ENCODE measurements at regions not wholly inside any gene's neighbourhood (a gene's known extent, or its start where the extent isn't known, plus 50 kb on each side); places are given as distances from the start of the nearest gene placed in this dataset.

DNA sequence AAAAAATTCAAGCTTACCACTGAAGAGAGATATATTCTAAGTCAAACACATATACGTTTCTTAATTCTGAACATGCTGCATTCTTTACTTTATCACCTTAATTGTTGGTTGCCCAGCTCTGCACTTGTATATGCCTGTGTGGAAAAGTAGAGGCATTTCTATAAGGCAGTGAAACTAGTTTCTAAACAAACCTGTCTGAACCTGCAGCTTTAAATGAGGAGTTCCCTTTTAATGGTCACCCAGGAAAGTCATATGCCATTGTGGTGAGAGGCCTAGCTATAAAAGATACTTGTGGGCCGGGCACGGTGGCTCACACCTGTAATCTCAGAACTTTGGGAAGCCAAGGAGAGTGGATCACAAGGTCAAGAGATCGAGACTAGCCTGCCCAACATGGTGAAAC lies 147.4 kb upstream of the RXFP1 start:
- H3K27me3 Mint-ChIP-seq (ENCODE audit: insufficient read depth) = no peaks in the 10 kb centered on the region
- H3K4me3 Mint-ChIP-seq = no peak overlapping the region
- H3K36me3 Mint-ChIP-seq (ENCODE audit: low read depth) = no peaks in the 10 kb centered on the region
- H3K27ac Mint-ChIP-seq = no peak overlapping the region
- peaks cover 18% of the 10 kb centered on the region for H3K4me1 Mint-ChIP-seq (ENCODE audit: low read depth)
- H3K9me3 Mint-ChIP-seq = no peaks in the 10 kb centered on the region
- TF ChIP-seq, protein P1, sequence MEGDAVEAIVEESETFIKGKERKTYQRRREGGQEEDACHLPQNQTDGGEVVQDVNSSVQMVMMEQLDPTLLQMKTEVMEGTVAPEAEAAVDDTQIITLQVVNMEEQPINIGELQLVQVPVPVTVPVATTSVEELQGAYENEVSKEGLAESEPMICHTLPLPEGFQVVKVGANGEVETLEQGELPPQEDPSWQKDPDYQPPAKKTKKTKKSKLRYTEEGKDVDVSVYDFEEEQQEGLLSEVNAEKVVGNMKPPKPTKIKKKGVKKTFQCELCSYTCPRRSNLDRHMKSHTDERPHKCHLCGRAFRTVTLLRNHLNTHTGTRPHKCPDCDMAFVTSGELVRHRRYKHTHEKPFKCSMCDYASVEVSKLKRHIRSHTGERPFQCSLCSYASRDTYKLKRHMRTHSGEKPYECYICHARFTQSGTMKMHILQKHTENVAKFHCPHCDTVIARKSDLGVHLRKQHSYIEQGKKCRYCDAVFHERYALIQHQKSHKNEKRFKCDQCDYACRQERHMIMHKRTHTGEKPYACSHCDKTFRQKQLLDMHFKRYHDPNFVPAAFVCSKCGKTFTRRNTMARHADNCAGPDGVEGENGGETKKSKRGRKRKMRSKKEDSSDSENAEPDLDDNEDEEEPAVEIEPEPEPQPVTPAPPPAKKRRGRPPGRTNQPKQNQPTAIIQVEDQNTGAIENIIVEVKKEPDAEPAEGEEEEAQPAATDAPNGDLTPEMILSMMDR (IDR thresholded peaks at IDR 0.05) = no peak
- no peak for DNase-seq

DNA sequence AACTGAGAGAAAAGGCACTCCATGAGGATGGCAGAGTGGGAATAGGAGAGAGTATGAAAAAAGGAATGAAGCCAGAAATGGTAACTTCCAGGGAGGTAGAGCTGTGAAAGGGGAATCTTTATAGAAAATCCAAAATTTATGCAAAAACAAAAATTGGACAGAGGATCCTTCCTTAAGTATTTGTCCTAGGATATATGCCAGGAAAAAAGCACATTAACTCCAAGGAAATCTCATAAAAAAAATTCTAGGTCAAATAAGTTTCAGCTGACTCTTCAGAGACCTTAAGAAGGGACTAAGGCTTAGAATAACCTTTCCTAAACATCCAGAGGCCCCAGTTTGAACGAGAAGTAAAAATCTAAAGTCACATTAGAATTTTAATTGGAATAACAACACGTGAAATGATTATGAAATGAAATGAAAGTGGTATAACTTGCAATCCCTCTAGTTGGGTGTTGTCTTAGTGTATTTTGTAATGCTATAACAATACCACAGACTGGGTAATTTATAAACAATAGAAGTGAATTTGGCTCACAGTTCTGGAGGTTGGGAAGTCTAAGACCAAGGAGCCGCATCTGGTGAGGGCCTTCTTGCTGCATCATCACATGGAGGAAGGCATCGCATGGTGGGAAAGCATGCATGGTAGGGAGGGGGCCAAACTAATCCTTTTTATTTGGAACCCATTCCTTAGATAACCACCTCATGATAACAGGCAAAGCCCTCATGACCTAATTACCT lies 145.4 kb upstream of the RXFP1 start:
- DNase-seq = no peak
- Mint-ChIP-seq H3K9me3 (no peaks in the 10 kb centered on the region), H3K27ac (no peak overlapping the region), H3K27me3 (ENCODE audit: insufficient read depth) (no peaks in the 10 kb centered on the region), H3K4me3 (no peak overlapping the region), H3K4me1 (ENCODE audit: low read depth) (peaks cover 5% of the 10 kb centered on the region), H3K36me3 (ENCODE audit: low read depth) (no peaks in the 10 kb centered on the region)
- TF ChIP-seq, protein P1 (IDR thresholded peaks at IDR 0.05) = no peak

DNA sequence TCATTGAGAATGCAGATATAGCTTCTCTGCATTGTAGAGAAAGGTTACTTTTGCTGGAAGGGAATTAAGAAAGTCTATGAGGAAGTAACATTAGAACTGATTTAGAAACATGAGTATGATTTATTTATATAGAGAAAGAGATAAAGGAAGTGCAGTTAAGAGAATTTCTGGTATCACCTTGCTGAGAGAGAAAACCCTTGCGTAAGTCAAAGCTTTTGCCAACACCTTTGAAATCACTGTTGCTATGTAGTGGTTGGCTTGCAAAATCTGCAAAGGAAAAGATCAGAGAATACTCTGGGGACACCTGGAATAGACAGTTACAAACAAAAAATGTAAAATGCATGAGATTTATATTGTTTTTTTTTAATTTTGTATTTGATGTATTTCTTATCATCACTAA lies 137.3 kb upstream of the RXFP1 start:
- H3K4me3 Mint-ChIP-seq = no peak overlapping the region
- TF ChIP-seq, protein P1 (IDR thresholded peaks at IDR 0.05) = no peak
- H3K27ac Mint-ChIP-seq = no peak overlapping the region
- no peaks in the 10 kb centered on the region for H3K27me3 Mint-ChIP-seq (ENCODE audit: insufficient read depth)
- DNase-seq = no peak
- no peaks in the 10 kb centered on the region for H3K36me3 Mint-ChIP-seq (ENCODE audit: low read depth)
- no peaks in the 10 kb centered on the region for H3K4me1 Mint-ChIP-seq (ENCODE audit: low read depth)
- H3K9me3 Mint-ChIP-seq = no peaks in the 10 kb centered on the region

DNA sequence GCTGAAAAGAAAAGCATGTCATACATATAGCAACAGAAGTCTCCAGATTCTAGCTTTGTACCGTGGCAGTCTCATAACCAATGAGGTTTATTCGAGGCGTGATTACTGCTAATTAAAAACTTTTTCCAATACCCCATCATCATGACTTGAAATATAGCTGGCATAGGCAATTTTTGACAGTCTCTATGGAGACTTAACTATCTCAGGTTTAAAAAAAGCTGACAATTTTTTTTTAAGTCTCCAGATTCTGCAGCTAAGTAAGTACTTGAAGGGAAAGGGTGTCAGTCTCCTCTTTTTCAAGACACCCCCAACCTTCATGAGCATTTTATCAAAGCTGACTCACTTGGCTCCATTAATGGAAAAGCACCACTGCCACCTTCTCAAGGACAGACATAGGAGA lies 126.3 kb upstream of the RXFP1 start:
- no peaks in the 10 kb centered on the region for H3K9me3 Mint-ChIP-seq

DNA sequence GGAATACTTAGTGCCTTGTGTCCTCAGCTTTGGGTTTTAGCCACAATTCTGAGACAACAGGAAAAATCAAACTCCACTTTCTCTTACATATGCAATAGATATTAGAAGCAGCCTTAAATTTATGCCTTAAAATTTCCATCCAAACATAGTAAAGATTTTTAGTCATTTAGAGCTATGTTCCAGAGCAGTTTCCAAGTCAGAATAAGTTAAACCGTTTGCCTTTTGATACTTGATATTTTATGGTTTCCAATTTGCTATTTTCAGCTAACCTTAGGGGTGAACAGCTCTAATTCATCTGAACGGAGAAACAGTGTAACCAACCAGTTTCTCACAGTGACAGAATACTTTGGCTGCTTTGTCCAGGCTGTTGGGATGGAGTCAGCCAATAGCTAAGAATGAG lies 125.8 kb upstream of the RXFP1 start:
- H3K4me3 Mint-ChIP-seq = no peak overlapping the region
- no peaks in the 10 kb centered on the region for H3K36me3 Mint-ChIP-seq (ENCODE audit: low read depth)
- H3K9me3 Mint-ChIP-seq = no peaks in the 10 kb centered on the region
- no peak overlapping the region for H3K27ac Mint-ChIP-seq
- no peak for DNase-seq
- peaks cover 2% of the 10 kb centered on the region; the same call in 1 of the 2 replicates for H3K27me3 Mint-ChIP-seq (ENCODE audit: insufficient read depth)
- TF ChIP-seq, protein P1 (IDR thresholded peaks at IDR 0.05) = no peak
- H3K4me1 Mint-ChIP-seq (ENCODE audit: low read depth) = no peaks in the 10 kb centered on the region

More for the DNA sequence above, 126.3 kb upstream of the RXFP1 start:
- Mint-ChIP-seq H3K27me3 (ENCODE audit: insufficient read depth) (peaks cover 2% of the 10 kb centered on the region; the same call in 1 of the 2 replicates), H3K4me1 (ENCODE audit: low read depth) (no peaks in the 10 kb centered on the region), H3K36me3 (ENCODE audit: low read depth) (no peaks in the 10 kb centered on the region), H3K27ac (no peak overlapping the region), H3K4me3 (no peak overlapping the region)
- no peak for DNase-seq
- TF ChIP-seq, protein P1 (IDR thresholded peaks at IDR 0.05) = no peak
